GM10266 (cell line): ENCODE measurements at regions not wholly inside any gene's neighbourhood (a gene's known extent, or its start where the extent isn't known, plus 50 kb on each side); places are given as distances from the start of the nearest gene placed in this dataset.

Experiments used
- DNase-seq: peaks from one replicate; pipeline ENCODE4 v3.0.0; 2012; ENCODE audit errors: extremely low spot score
- TF ChIP-seq, protein P1 (sequence below): IDR thresholded peaks from 2 replicates; pipeline ENCODE4 v1.5.1; 2012; ENCODE audit warnings: mild to moderate bottlenecking, low read depth; ENCODE audit not compliant: control insufficient read depth, insufficient read depth; ENCODE audit errors: missing control alignments

DNA sequence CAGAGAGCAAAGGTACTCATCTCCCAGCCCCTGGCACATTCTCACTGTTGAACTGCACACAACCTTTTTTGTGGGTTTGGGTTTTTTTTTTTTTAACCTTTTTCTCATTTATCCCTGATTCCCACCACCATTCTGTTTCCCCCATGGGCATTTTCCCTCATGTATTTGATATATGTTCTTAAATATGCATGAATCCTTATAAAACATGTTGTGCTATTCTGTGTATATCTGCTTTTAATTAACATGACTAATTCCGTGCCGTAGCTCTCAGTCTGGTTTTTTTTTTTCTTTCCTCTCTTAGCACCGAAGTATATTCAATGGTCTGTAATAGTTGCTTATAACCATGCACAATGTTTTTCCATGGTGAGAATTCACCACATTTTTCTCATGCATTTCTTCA, 204.5 kb downstream of the RGS3 start:
- no peak for DNase-seq
- TF ChIP-seq, protein P1, sequence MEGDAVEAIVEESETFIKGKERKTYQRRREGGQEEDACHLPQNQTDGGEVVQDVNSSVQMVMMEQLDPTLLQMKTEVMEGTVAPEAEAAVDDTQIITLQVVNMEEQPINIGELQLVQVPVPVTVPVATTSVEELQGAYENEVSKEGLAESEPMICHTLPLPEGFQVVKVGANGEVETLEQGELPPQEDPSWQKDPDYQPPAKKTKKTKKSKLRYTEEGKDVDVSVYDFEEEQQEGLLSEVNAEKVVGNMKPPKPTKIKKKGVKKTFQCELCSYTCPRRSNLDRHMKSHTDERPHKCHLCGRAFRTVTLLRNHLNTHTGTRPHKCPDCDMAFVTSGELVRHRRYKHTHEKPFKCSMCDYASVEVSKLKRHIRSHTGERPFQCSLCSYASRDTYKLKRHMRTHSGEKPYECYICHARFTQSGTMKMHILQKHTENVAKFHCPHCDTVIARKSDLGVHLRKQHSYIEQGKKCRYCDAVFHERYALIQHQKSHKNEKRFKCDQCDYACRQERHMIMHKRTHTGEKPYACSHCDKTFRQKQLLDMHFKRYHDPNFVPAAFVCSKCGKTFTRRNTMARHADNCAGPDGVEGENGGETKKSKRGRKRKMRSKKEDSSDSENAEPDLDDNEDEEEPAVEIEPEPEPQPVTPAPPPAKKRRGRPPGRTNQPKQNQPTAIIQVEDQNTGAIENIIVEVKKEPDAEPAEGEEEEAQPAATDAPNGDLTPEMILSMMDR, result no peak

DNA sequence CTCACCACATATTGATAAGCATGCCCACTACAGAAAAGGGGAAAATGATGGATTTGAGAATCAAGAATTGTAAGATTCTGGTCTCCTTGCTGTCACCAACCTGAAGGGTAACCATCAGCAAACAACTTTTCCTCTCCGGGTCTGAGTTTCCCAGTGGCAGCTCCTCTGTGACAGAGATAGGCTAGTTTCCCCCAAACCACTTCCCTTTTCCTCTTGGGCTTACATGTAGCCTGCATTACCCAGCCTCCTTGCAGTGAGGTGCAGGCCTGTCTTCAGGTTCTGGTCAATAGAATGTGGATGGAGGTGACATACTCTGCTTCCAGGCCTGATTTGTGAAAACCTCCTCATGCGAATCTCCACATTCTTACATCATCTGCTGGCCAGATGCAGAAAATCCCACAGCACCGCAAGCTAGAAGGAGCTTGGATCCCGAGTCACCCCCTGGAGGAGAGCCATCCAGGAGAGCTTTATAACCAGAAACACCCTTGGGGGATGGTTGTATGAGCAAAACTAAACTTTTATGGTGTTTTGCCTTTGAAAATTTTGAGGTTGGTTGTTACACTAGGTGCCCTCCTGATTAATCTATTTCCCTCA, 206.1 kb downstream of the RGS3 start:
- no peak for DNase-seq
- TF ChIP-seq, protein P1, result no peak

DNA sequence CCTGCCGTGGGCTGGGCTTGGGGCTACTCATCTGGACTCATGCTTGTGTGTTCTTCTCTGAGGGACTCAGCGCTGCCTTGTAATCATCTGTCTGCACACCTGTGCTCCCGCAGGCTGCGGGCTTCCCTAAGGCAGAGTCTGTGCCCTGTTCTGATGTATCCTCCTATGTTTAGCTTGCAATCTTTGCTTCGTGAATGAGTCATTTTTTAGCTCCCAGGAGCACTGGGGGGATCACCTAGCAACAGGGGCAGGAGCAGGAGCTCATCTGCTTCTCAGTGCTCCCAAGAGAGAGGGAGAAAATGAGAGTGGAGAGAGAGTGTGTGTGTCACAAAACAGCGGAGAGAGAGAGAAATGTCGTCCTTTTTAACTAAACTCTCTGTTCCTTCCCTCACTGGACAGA, 202.4 kb upstream of the ZNF618 start:
- TF ChIP-seq, protein P1, result no peak
- no peak for DNase-seq

DNA sequence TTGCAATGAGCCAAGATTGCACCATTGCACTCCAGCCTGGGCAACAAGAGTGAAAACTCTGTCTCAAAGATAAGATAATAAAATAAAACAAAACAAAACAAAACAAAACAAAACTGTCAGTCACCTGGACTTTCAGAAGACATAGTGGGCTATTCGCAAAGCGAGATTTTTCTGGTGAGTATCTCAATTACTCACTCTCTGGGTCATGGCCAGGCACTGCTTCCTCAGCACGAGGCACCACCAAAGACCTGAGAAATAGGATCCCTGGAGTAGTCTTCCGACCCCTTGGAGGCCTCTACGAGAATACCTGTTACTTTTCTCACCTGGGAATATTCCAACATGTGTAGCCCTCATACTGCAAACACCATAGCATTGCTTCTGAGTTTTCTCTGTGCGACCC, 201.7 kb upstream of the ZNF618 start:
- DNase-seq, result no peak
- TF ChIP-seq, protein P1, result no peak

DNA sequence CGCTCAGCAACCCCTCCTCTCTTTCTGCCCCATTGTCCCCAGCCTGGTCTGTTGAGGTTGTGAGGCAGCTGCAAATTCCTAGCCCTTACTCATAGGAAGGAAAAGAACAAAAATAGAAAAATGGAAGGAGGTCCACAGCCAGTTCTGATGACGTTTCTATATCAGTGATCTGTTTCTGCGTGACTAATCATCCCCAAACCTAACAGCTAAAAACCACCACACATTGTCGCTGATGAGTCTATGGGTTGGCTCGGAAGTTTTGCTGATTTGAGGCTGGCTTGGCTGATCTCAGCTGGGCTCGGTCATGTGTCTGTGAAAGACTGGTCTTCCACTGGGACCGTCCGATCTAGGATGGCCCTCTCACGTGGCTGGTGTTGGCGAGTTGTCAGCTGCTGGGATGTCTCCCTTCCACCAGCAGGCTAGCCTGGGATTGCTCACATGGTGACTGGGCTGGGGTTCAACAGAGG, 200.6 kb upstream of the ZNF618 start:
- TF ChIP-seq, protein P1, result no peak
- DNase-seq, result no peak

DNA sequence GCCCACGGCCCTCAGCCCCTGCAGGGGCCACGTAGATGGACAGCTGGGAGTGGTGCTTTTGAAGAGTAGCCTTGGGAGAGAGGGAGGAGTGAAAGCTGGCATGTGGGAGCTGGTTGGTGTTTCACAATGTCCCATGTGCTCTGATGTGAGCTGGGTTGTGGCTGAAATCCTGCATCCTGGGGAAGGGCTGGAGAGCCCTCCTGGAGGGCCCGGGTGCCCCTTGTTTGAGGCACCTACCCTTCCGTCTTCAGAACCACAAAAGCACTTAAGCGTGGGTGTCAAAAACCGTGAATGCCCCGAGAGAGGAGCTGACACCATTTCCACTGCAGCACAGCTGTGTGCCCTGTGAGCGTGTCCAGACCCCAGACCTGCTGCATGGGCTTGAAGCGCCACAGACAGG, 199.1 kb upstream of the ZNF618 start:
- TF ChIP-seq, protein P1, result no peak
- no peak for DNase-seq

DNA sequence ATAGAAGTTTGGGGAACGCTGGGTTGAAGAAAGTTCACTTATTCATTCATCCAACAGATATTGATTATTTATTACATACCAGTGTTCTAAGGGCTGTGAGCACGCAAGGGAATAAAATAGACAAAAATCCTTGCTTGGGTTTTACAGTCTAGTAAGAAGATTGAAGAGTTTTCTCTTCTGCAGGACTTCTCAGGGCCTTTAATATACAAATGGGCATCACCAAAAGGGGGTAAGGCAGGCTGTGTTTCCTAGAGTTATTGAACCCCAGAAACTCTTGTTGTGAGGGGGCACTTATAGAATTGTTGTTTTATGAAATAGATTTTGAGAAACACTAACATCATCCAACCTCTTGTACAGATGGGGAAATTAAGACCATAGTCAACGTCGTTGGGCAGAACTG, 198.5 kb upstream of the ZNF618 start:
- TF ChIP-seq, protein P1, result no peak
- no peak for DNase-seq
